SJCRH30 (cell line): ENCODE measurements at regions not wholly inside any gene's neighbourhood (a gene's known extent, or its start where the extent isn't known, plus 50 kb on each side); places are given as distances from the start of the nearest gene placed in this dataset.
"Not testable (repeated sequence)": the region's sequence is repeated elsewhere in the genome, so short reads cannot be mapped to it uniquely, and the experiment has no call there.

Experiments used
- DNase-seq, 2 experiments: peaks; one replicate each; pipeline ENCODE4 v3.0.0-alpha.2; 2015 to 2020
- H3K27ac ChIP-seq: fragments of 250-450 bp; sonication (Bioruptor Pico); 2 replicates; pipeline ENCODE4 v1.5.1; 2020; ENCODE audit warnings: mild to moderate bottlenecking, moderate library complexity
- H3K27me3 ChIP-seq: fragments of 250-450 bp; sonication (Bioruptor Pico); 2 replicates; pipeline ENCODE4 v1.5.1; 2020; ENCODE audit warnings: mild to moderate bottlenecking, moderate library complexity
- H3K36me3 ChIP-seq: fragments of 250-450 bp; sonication (Bioruptor Pico); 2 replicates; pipeline ENCODE4 v1.5.1; 2020; ENCODE audit warnings: mild to moderate bottlenecking, moderate library complexity
- H3K4me1 ChIP-seq: fragments of 250-450 bp; sonication (Bioruptor Pico); 2 replicates; pipeline ENCODE4 v1.5.1; 2020; ENCODE audit warnings: mild to moderate bottlenecking, moderate library complexity
- H3K4me3 ChIP-seq: fragments of 250-450 bp; sonication (Bioruptor Pico); 2 replicates; pipeline ENCODE4 v1.5.1; 2020; ENCODE audit warnings: mild to moderate bottlenecking, moderate library complexity
- H3K9me3 ChIP-seq: fragments of 250-450 bp; sonication (Bioruptor Pico); replicated peaks from 2 replicates; pipeline ENCODE4 v1.5.1; 2020; ENCODE audit warnings: mild to moderate bottlenecking, moderate library complexity

- H3K9me3 ChIP-seq = no peaks in the 10 kb centered on the region
- no peak overlapping the region for H3K4me3 ChIP-seq
- no peaks in the 10 kb centered on the region for H3K4me1 ChIP-seq
- H3K36me3 ChIP-seq = no peaks in the 10 kb centered on the region
- no peak for DNase-seq
- peaks cover 3% of the 10 kb centered on the region; the same call in 1 of the 2 replicates for H3K27me3 ChIP-seq
- no peak overlapping the region for H3K27ac ChIP-seq
These were observed 91.4 kb upstream of the TACR1 start for GRCh38 chr2:75290600-75291150.

GRCh38 chr2:75289771-75290170, 90.5 kb upstream of the TACR1 start:
- H3K27me3 ChIP-seq = peaks cover 3% of the 10 kb centered on the region; the same call in 1 of the 2 replicates
- no peak for DNase-seq
- H3K4me1 ChIP-seq = no peaks in the 10 kb centered on the region

GRCh38 chr2:75289178-75289577, 89.9 kb upstream of the TACR1 start:
- not testable (repeated sequence) for H3K9me3 ChIP-seq, DNase-seq, H3K4me1 ChIP-seq

More at GRCh38 chr2:75289771-75290170, 90.5 kb upstream of the TACR1 start:
- Histone ChIP-seq H3K27ac (no peak overlapping the region), H3K36me3 (no peaks in the 10 kb centered on the region), H3K4me3 (no peak overlapping the region), H3K9me3 (no peaks in the 10 kb centered on the region)

GRCh38 chr2:75288760-75289159, 89.4 kb upstream of the TACR1 start:
- no peaks in the 10 kb centered on the region for H3K9me3 ChIP-seq
- no peak for DNase-seq

More at GRCh38 chr2:75289178-75289577, 89.9 kb upstream of the TACR1 start:
- not testable (repeated sequence) for H3K36me3 ChIP-seq, H3K27me3 ChIP-seq, H3K4me3 ChIP-seq, H3K27ac ChIP-seq

GRCh38 chr2:75287624-75288316, 88.5 kb upstream of the TACR1 start:
- no peak for DNase-seq
- H3K27ac ChIP-seq = no peak overlapping the region
- H3K4me1 ChIP-seq = no peaks in the 10 kb centered on the region

More at GRCh38 chr2:75288760-75289159, 89.4 kb upstream of the TACR1 start:
- Histone ChIP-seq H3K36me3 (no peaks in the 10 kb centered on the region), H3K4me3 (no peak overlapping the region), H3K4me1 (no peaks in the 10 kb centered on the region), H3K27ac (no peak overlapping the region), H3K27me3 (peaks cover 3% of the 10 kb centered on the region; the same call in 1 of the 2 replicates)

GRCh38 chr2:75284345-75284744, 85.0 kb upstream of the TACR1 start:
- no peak for DNase-seq
- Histone ChIP-seq H3K36me3 (no peaks in the 10 kb centered on the region), H3K4me3 (no peak overlapping the region), H3K27me3 (peaks cover 3% of the 10 kb centered on the region; the same call in 1 of the 2 replicates), H3K9me3 (no peaks in the 10 kb centered on the region), H3K4me1 (no peaks in the 10 kb centered on the region), H3K27ac (no peak overlapping the region)

More at GRCh38 chr2:75287624-75288316, 88.5 kb upstream of the TACR1 start:
- Histone ChIP-seq H3K9me3 (no peaks in the 10 kb centered on the region), H3K4me3 (no peak overlapping the region), H3K27me3 (peaks cover 3% of the 10 kb centered on the region; the same call in 1 of the 2 replicates), H3K36me3 (no peaks in the 10 kb centered on the region)

GRCh38 chr2:75278821-75279379, 79.6 kb upstream of the TACR1 start:
- Histone ChIP-seq H3K4me3 (no peak overlapping the region), H3K4me1 (no peaks in the 10 kb centered on the region), H3K27ac (no peak overlapping the region), H3K27me3 (0 out of 2 replicates have a peak, but pooled peaks cover 2% of the 10 kb centered on the region), H3K36me3 (no peaks in the 10 kb centered on the region), H3K9me3 (no peaks in the 10 kb centered on the region)
- DNase-seq = no peak

GRCh38 chr2:75278314-75278713, 79.0 kb upstream of the TACR1 start:
- DNase-seq = peak in 1 of 2 experiments; percentile 8
- Histone ChIP-seq H3K9me3 (no peaks in the 10 kb centered on the region), H3K27ac (no peak overlapping the region), H3K4me3 (no peak overlapping the region), H3K27me3 (0 out of 2 replicates have a peak, but pooled peaks cover 2% of the 10 kb centered on the region), H3K36me3 (no peaks in the 10 kb centered on the region), H3K4me1 (no peaks in the 10 kb centered on the region)

GRCh38 chr2:75277111-75277510, 77.8 kb upstream of the TACR1 start:
- 0 out of 2 replicates have a peak, but pooled peaks cover 2% of the 10 kb centered on the region for H3K27me3 ChIP-seq
- H3K4me3 ChIP-seq = no peak overlapping the region
- H3K9me3 ChIP-seq = no peaks in the 10 kb centered on the region
- no peak overlapping the region for H3K27ac ChIP-seq
- H3K36me3 ChIP-seq = no peaks in the 10 kb centered on the region
- DNase-seq = no peak
- H3K4me1 ChIP-seq = no peaks in the 10 kb centered on the region

- Histone ChIP-seq H3K4me1 (no peaks in the 10 kb centered on the region), H3K4me3 (no peak overlapping the region), H3K36me3 (no peaks in the 10 kb centered on the region), H3K9me3 (no peaks in the 10 kb centered on the region), H3K27me3 (0 out of 2 replicates have a peak, but pooled peaks cover 2% of the 10 kb centered on the region), H3K27ac (no peak overlapping the region)
- no peak for DNase-seq
These were observed 77.0 kb upstream of the TACR1 start for GRCh38 chr2:75276093-75277029.

GRCh38 chr2:75274936-75275335, 75.6 kb upstream of the TACR1 start:
- Histone ChIP-seq H3K27me3 (0 out of 2 replicates have a peak, but pooled peaks cover 2% of the 10 kb centered on the region), H3K27ac (no peak overlapping the region), H3K36me3 (no peaks in the 10 kb centered on the region), H3K9me3 (no peaks in the 10 kb centered on the region), H3K4me1 (no peaks in the 10 kb centered on the region), H3K4me3 (no peak overlapping the region)
- DNase-seq = no peak

- H3K9me3 ChIP-seq = no peaks in the 10 kb centered on the region
- DNase-seq = no peak
- no peaks in the 10 kb centered on the region for H3K27me3 ChIP-seq
- H3K27ac ChIP-seq = no peak overlapping the region
- no peak overlapping the region for H3K4me3 ChIP-seq
- no peaks in the 10 kb centered on the region for H3K4me1 ChIP-seq
- no peaks in the 10 kb centered on the region for H3K36me3 ChIP-seq
These were observed 68.8 kb upstream of the TACR1 start for GRCh38 chr2:75268112-75268511.

GRCh38 chr2:75261923-75262322, 62.6 kb upstream of the TACR1 start:
- H3K36me3 ChIP-seq = no peaks in the 10 kb centered on the region
- H3K4me3 ChIP-seq = no peak overlapping the region
- DNase-seq = no peak
- 0 out of 2 replicates have a peak, but pooled peaks cover 3% of the 10 kb centered on the region for H3K9me3 ChIP-seq
- H3K27ac ChIP-seq = no peak overlapping the region
- H3K4me1 ChIP-seq = no peaks in the 10 kb centered on the region
- no peaks in the 10 kb centered on the region for H3K27me3 ChIP-seq

GRCh38 chr2:75260946-75261345, 61.6 kb upstream of the TACR1 start:
- no peak for DNase-seq

More at GRCh38 chr2:75260946-75261345, 61.6 kb upstream of the TACR1 start:
- 0 out of 2 replicates have a peak, but pooled peaks cover 3% of the 10 kb centered on the region for H3K9me3 ChIP-seq
- no peaks in the 10 kb centered on the region for H3K27me3 ChIP-seq
- no peaks in the 10 kb centered on the region for H3K36me3 ChIP-seq
- H3K4me1 ChIP-seq = no peaks in the 10 kb centered on the region
- no peak overlapping the region for H3K27ac ChIP-seq
- H3K4me3 ChIP-seq = no peak overlapping the region
